NCI-H1417 (cell line): ENCODE measurements at regions not wholly inside any gene's neighbourhood (a gene's known extent, or its start where the extent isn't known, plus 50 kb on each side); places are given as distances from the start of the nearest gene placed in this dataset.

Experiments
- DNase-seq, 3 experiments: peaks; one replicate each; lab custom pipeline; 2025; lab: John Stamatoyannopoulos, UW

DNA sequence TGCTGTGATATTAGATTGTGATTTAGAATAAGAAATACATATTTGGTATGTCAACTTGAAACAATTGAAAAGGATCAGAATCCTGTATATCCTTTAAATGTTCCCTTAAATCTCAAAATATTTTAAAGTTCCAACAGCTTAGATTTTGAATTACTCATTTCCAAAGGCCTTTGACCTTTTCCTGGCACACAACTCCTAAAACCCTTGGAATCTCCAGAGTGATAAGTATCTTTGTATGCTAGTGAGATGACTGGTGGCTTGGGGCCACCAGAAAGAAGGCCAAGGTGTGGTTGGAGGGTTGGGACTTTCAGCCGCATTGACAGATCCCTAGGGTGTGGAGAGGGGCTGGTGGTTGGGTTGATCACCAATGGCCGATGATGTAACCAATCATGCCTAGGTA is 104.7 kb downstream of the YIPF5 start:
- DNase-seq: no peak

GRCh38 chr5:144072518-144072927 is 97.9 kb downstream of the YIPF5 start:
- DNase-seq: no peak

GRCh38 chr5:144076521-144077083 is 93.9 kb downstream of the YIPF5 start:
- no peak for DNase-seq

- no peak for DNase-seq
Measured at GRCh38 chr5:144083185-144083584, 87.3 kb downstream of the YIPF5 start.

- no peak for DNase-seq
Measured at GRCh38 chr5:144084971-144085370, 85.5 kb downstream of the YIPF5 start.

- DNase-seq: no peak
Measured at GRCh38 chr5:144085381-144085780, 85.1 kb downstream of the YIPF5 start.

DNA sequence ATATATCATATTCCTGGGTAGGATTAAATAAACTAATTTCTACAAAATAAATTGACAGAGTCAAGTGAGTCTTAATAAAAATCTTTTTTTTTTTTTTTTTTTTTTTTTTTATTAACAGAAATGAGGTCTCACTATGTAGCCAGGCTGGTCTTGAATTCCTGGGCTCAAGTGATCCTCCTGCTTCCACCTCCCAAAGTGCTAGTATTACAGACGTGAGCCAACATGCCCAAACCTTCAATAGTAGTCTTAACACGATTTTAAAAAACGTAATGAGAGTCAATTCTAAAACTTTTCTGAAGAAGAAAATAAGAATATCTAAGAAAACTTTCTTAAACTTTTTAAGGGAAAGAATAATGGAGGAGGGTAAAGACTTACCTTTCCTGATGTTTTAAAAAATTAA is 84.2 kb downstream of the YIPF5 start:
- no peak for DNase-seq

- DNase-seq: no peak
Measured at GRCh38 chr5:144087576-144087975, 82.9 kb downstream of the YIPF5 start.

GRCh38 chr5:144088206-144089064 is 82.0 kb downstream of the YIPF5 start:
- DNase-seq: no peak

- no peak for DNase-seq
Measured at GRCh38 chr5:144089401-144090021, 80.9 kb downstream of the YIPF5 start.

- DNase-seq: no peak
Measured at GRCh38 chr5:144092508-144092907, 78.0 kb downstream of the YIPF5 start.

- no peak for DNase-seq
Measured at GRCh38 chr5:144093400-144093799, 77.1 kb downstream of the YIPF5 start.

GRCh38 chr5:144093868-144094267 is 76.6 kb downstream of the YIPF5 start:
- DNase-seq: no peak

- no peak for DNase-seq
Measured at GRCh38 chr5:144100702-144101101, 69.8 kb downstream of the YIPF5 start.

GRCh38 chr5:144101616-144102015 is 68.8 kb downstream of the YIPF5 start:
- no peak for DNase-seq

- no peak for DNase-seq
Measured at GRCh38 chr5:144102361-144102760, 68.1 kb downstream of the YIPF5 start.

GRCh38 chr5:144102979-144103378 is 67.5 kb downstream of the YIPF5 start:
- DNase-seq: peak in 1 of 3 experiments; percentile 10

DNA sequence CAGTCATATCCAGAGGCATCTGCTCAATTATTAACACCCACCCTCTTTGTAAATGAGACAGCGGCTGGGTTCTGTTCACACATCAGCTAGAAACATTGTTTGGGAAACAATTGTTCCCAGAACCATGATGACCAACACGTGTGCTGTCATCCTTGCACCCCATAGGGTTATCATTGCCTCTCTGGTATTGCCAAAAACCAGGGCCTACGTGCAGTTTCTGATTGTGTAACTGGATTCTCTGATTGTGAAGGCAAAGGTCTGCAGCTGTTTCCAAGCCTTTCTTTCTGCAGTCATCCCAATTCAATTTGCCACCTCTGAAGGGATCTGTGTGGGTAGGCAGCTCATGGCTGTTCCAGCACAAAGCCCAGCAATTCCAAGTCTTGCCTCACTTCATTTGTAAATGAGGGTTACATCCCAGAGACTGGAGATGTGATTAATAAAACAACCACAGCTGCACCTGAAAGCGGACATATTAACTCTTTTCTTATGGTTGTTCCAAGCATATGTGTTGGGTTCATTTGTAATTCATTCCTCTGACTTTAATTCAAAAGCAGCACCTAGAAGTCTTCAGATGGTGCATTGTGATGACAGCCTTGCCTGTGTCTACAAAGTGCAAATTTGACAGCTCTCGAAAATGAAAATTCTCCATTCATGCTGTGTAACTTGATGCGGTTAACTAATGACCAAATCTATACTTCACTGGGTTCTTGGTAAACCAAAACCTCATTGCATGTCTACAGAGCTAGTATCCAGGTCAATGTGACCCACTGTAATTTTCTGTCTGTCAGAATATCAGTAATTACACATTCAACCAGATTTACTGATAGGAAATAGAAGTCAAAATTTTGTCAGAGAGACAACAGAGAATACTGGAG is 66.6 kb downstream of the YIPF5 start:
- no peak for DNase-seq

GRCh38 chr5:144105371-144105770 is 65.1 kb downstream of the YIPF5 start:
- no peak for DNase-seq

GRCh38 chr5:144108131-144108530 is 62.3 kb downstream of the YIPF5 start:
- DNase-seq: no peak
